HFFc6 (cell line): ENCODE measurements at regions not wholly inside any gene's neighbourhood (a gene's known extent, or its start where the extent isn't known, plus 50 kb on each side); places are given as distances from the start of the nearest gene placed in this dataset.
A peak's percentile ranks its signal among the peaks of the same experiment; 100 is the strongest.

ENCODE experiments used
- DNase-seq: peaks from one replicate; pipeline ENCODE4 v3.0.0-alpha.2; 2018
- H3K27ac Mint-ChIP-seq: 2 replicates; pipeline ENCODE4 v1.8.0; 2020; ENCODE audit warnings: mild to moderate bottlenecking, mixed read lengths
- H3K27me3 Mint-ChIP-seq: 2 replicates; pipeline ENCODE4 v1.8.0; 2021; ENCODE audit warnings: mild to moderate bottlenecking, moderate library complexity, mixed read lengths; ENCODE audit not compliant: insufficient read depth
- H3K36me3 Mint-ChIP-seq: 2 replicates; pipeline ENCODE4 v1.8.0; 2021; ENCODE audit warnings: low read depth, mixed read lengths
- H3K4me1 Mint-ChIP-seq: 2 replicates; pipeline ENCODE4 v1.8.0; 2020; ENCODE audit warnings: low read depth, mixed read lengths
- H3K4me3 Mint-ChIP-seq: 2 replicates; pipeline ENCODE4 v1.8.0; 2020; ENCODE audit warnings: mild to moderate bottlenecking, moderate library complexity, mixed read lengths
- H3K9me3 Mint-ChIP-seq: 2 replicates; pipeline ENCODE4 v1.8.0; 2020; ENCODE audit warnings: mild to moderate bottlenecking, mixed read lengths
- CTCF ChIP-seq: fragments of 200-600 bp; sonication (generic); IDR thresholded peaks from 2 replicates; pipeline ENCODE4 v1.5.0; 2021; ENCODE audit warnings: antibody characterized with exemption, mild to moderate bottlenecking

- Mint-ChIP-seq H3K9me3 (no peaks in the 10 kb centered on the region), H3K4me3 (no peak overlapping the region), H3K4me1 (peaks cover 13% of the 10 kb centered on the region), H3K27ac (no peak overlapping the region), H3K27me3 (no peaks in the 10 kb centered on the region), H3K36me3 (no peaks in the 10 kb centered on the region)
- no peak for TF ChIP-seq CTCF
- DNase-seq, result no peak
Observed at GRCh38 chrX:124548571-124548970, 202.2 kb downstream of the SH2D1A start.

- H3K27ac Mint-ChIP-seq, result peak overlapping the region; percentile 85
- no peak for TF ChIP-seq CTCF
- H3K4me3 Mint-ChIP-seq, result peak overlapping the region; percentile 37
- H3K4me1 Mint-ChIP-seq, result peaks cover 36% of the 10 kb centered on the region
- no peaks in the 10 kb centered on the region for H3K36me3 Mint-ChIP-seq
- H3K27me3 Mint-ChIP-seq, result no peaks in the 10 kb centered on the region; the same call in 1 of the 2 replicates
- no peaks in the 10 kb centered on the region for H3K9me3 Mint-ChIP-seq
- DNase-seq, result peak; percentile 89
Observed at GRCh38 chrX:124555036-124555595, 208.8 kb downstream of the SH2D1A start.

DNA sequence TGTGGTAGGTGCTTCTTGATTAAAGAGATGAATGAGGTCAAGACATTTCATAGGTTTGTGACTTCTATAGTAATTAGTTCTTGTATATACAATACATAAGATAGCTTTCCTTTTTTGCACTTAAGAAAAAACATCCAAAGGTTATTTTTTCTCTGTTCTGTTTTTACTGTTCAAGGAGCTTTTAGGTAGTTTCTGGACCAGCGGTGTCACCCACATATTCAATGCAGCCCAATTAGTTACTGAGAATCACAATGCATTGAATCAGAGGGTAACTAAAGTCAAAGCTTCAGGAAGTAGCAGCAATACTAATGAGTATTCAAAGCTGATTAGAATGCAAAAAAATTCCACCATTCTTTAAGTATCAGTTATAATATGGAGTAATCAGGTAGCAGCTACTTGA lies 211.6 kb downstream of the SH2D1A start:
- Mint-ChIP-seq H3K27me3 (no peaks in the 10 kb centered on the region; the same call in 1 of the 2 replicates), H3K9me3 (no peaks in the 10 kb centered on the region), H3K27ac (no peak overlapping the region), H3K36me3 (no peaks in the 10 kb centered on the region), H3K4me3 (no peak overlapping the region), H3K4me1 (peaks cover 23% of the 10 kb centered on the region)
- DNase-seq, result no peak
- no peak for TF ChIP-seq CTCF

DNA sequence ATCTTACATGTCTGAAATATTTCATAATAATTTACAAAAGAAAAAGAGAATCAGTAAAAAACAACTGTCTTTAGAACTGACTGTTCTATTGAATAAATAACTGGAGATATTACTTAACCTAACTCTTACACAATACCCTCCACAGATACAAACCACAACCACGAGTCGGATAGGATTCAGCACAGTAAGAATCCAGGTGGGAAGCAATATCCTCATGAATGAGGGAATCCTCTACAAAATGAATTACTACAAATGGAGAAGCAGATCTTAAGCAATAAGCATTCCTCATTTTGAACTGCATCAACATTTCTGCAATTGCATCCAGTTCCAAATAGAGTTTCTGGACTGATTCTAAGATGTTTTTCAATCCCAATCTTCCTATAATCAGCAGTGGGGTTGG lies 227.1 kb downstream of the SH2D1A start:
- Mint-ChIP-seq H3K27ac (no peak overlapping the region), H3K9me3 (no peaks in the 10 kb centered on the region), H3K27me3 (no peaks in the 10 kb centered on the region), H3K4me1 (no peaks in the 10 kb centered on the region), H3K4me3 (no peak overlapping the region), H3K36me3 (no peaks in the 10 kb centered on the region)
- no peak for TF ChIP-seq CTCF
- no peak for DNase-seq

DNA sequence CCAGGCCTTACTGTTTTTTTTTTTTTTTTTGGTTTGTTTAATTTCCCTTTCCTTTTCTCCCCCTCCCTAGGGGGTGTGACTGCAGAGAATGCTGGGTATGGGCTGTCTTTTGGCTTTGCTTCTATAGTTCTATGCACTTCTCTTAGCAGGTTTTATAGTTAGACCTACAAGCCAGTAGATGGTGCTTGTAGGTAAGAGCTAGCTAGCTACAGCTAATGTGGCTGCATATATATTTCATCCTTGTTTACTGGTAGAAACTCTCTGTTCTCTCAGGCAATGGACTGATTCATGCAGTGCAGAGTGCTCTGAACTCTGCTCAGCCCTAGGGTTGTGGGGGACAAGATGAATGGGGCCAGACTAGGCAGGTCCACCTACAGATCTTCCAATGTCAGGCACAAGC lies 246.4 kb downstream of the SH2D1A start:
- Mint-ChIP-seq H3K4me1 (no peaks in the 10 kb centered on the region), H3K36me3 (no peaks in the 10 kb centered on the region), H3K27ac (no peak overlapping the region), H3K9me3 (no peaks in the 10 kb centered on the region), H3K4me3 (no peak overlapping the region), H3K27me3 (no peaks in the 10 kb centered on the region; the same call in 1 of the 2 replicates)
- DNase-seq, result no peak
- no peak for TF ChIP-seq CTCF
